HL-60 (cell line): ENCODE measurements at regions not wholly inside any gene's neighbourhood (a gene's known extent, or its start where the extent isn't known, plus 50 kb on each side); places are given as distances from the start of the nearest gene placed in this dataset.

Experiments
- POLR2AphosphoS5 ChIP-seq: IDR thresholded peaks from 2 replicates; pipeline ENCODE4 v1.6.1; 2012; ENCODE audit warnings: low read depth
- TF ChIP-seq, protein P1 (sequence below): IDR thresholded peaks from one replicate; pipeline ENCODE4 v1.5.1; 2011; ENCODE audit warnings: low read length, control low read depth, inconsistent platforms; ENCODE audit not compliant: insufficient read depth
- TF ChIP-seq, protein P2 (sequence below): IDR thresholded peaks from 2 replicates; pipeline ENCODE4 v1.6.1; 2012; ENCODE audit warnings: low read depth; ENCODE audit not compliant: insufficient replicate concordance

DNA sequence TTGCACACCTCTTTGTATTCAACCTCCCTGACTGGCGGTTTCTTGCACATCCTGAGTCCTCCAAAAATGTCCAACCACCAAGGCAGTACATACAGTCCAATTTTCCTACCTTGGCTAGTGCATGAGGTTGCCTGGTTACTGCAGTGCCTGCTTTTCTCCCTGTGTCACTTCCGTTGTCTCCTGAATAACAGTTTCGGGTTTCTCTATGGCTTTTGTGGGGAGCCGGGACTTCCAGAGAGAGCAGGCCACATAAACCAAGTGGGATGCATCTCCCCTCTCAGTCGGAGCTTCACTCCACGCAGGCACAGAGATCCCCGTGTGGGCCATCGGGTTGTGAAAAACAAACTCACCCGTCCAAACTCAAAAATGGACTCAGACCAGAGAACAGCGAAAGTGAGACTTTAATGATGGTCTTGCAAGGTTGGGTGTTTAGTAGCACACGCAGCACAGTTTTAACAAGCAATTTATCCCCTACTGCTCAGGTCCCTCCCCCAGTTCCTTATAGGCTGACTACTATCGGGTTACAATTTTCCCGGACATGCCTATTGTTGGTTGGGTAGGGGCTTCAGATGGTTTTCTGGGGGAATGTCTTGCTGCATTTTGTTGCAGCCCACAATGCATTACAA, 173.1 kb downstream of the POU4F1 start:
- TF ChIP-seq, protein P1, sequence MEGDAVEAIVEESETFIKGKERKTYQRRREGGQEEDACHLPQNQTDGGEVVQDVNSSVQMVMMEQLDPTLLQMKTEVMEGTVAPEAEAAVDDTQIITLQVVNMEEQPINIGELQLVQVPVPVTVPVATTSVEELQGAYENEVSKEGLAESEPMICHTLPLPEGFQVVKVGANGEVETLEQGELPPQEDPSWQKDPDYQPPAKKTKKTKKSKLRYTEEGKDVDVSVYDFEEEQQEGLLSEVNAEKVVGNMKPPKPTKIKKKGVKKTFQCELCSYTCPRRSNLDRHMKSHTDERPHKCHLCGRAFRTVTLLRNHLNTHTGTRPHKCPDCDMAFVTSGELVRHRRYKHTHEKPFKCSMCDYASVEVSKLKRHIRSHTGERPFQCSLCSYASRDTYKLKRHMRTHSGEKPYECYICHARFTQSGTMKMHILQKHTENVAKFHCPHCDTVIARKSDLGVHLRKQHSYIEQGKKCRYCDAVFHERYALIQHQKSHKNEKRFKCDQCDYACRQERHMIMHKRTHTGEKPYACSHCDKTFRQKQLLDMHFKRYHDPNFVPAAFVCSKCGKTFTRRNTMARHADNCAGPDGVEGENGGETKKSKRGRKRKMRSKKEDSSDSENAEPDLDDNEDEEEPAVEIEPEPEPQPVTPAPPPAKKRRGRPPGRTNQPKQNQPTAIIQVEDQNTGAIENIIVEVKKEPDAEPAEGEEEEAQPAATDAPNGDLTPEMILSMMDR = no peak
- no peak for TF ChIP-seq POLR2AphosphoS5
- TF ChIP-seq, protein P2, sequence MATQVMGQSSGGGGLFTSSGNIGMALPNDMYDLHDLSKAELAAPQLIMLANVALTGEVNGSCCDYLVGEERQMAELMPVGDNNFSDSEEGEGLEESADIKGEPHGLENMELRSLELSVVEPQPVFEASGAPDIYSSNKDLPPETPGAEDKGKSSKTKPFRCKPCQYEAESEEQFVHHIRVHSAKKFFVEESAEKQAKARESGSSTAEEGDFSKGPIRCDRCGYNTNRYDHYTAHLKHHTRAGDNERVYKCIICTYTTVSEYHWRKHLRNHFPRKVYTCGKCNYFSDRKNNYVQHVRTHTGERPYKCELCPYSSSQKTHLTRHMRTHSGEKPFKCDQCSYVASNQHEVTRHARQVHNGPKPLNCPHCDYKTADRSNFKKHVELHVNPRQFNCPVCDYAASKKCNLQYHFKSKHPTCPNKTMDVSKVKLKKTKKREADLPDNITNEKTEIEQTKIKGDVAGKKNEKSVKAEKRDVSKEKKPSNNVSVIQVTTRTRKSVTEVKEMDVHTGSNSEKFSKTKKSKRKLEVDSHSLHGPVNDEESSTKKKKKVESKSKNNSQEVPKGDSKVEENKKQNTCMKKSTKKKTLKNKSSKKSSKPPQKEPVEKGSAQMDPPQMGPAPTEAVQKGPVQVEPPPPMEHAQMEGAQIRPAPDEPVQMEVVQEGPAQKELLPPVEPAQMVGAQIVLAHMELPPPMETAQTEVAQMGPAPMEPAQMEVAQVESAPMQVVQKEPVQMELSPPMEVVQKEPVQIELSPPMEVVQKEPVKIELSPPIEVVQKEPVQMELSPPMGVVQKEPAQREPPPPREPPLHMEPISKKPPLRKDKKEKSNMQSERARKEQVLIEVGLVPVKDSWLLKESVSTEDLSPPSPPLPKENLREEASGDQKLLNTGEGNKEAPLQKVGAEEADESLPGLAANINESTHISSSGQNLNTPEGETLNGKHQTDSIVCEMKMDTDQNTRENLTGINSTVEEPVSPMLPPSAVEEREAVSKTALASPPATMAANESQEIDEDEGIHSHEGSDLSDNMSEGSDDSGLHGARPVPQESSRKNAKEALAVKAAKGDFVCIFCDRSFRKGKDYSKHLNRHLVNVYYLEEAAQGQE = no peak
